ENCODE measurements at regions not wholly inside any gene's neighbourhood (a gene's known extent, or its start where the extent isn't known, plus 50 kb on each side); places are given as distances from the start of the nearest gene placed in this dataset.

- DNase-seq, result no peak
- ATAC-seq (ENCODE audit: low FRiP score), result no peak
- no peaks in the 10 kb centered on the region for H3K4me1 ChIP-seq (ENCODE audit: control insufficient read depth in 1 of 2, insufficient read depth in 2 of 2, low read length in 2 of 2)
- H3K27ac ChIP-seq (ENCODE audit: low read depth in 1 of 2, low read length in 2 of 2), result no peak overlapping the region
- H3K4me3 ChIP-seq (ENCODE audit: low read length in 2 of 2), result no peak overlapping the region
- H3K27me3 ChIP-seq (ENCODE audit: control insufficient read depth in 1 of 2, insufficient read depth in 2 of 2, low read length in 1 of 2), result no peaks in the 10 kb centered on the region
- 70 to 74% methylated on average over 5 of the region's 5 CpGs for WGBS, 2 donors
- intact Hi-C loops (cut with DNase I), result no loop called here
- no peaks in the 10 kb centered on the region for H3K36me3 ChIP-seq (ENCODE audit: control insufficient read depth in 1 of 2, insufficient read depth in 2 of 2, low read length in 1 of 2)
- H3K9me3 ChIP-seq (ENCODE audit: control insufficient read depth, low read length), result no peaks in the 10 kb centered on the region
Measured at GRCh38 chr18:45275367-45276113, 339.7 kb upstream of the SLC14A2 start.

GRCh38 chr18:45276878-45277277 is 338.4 kb upstream of the SLC14A2 start:
- ATAC-seq (ENCODE audit: low FRiP score) (no peak), DNase-seq (no peak)
- Histone ChIP-seq H3K9me3 (ENCODE audit: control insufficient read depth, low read length) (no peaks in the 10 kb centered on the region), H3K4me1 (ENCODE audit: control insufficient read depth in 1 of 2, insufficient read depth in 2 of 2, low read length in 2 of 2) (no peaks in the 10 kb centered on the region), H3K27me3 (ENCODE audit: control insufficient read depth in 1 of 2, insufficient read depth in 2 of 2, low read length in 1 of 2) (no peaks in the 10 kb centered on the region), H3K27ac (ENCODE audit: low read depth in 1 of 2, low read length in 2 of 2) (no peak overlapping the region), H3K4me3 (ENCODE audit: low read length in 2 of 2) (no peak overlapping the region), H3K36me3 (ENCODE audit: control insufficient read depth in 1 of 2, insufficient read depth in 2 of 2, low read length in 1 of 2) (no peaks in the 10 kb centered on the region)
- intact Hi-C loops (cut with DNase I), result no loop called here
- 90% methylated on average over 3 of the region's 3 CpGs for WGBS, 2 donors

GRCh38 chr18:45277908-45278307 is 337.4 kb upstream of the SLC14A2 start:
- no peak for ATAC-seq (ENCODE audit: low FRiP score)
- DNase-seq, result no peak
- no peaks in the 10 kb centered on the region for H3K27me3 ChIP-seq (ENCODE audit: control insufficient read depth in 1 of 2, insufficient read depth in 2 of 2, low read length in 1 of 2)
- intact Hi-C loops (cut with DNase I), result no loop called here
- no peaks in the 10 kb centered on the region for H3K36me3 ChIP-seq (ENCODE audit: control insufficient read depth in 1 of 2, insufficient read depth in 2 of 2, low read length in 1 of 2)
- no peaks in the 10 kb centered on the region for H3K9me3 ChIP-seq (ENCODE audit: control insufficient read depth, low read length)
- H3K4me3 ChIP-seq (ENCODE audit: low read length in 2 of 2), result no peak overlapping the region
- no peaks in the 10 kb centered on the region for H3K4me1 ChIP-seq (ENCODE audit: control insufficient read depth in 1 of 2, insufficient read depth in 2 of 2, low read length in 2 of 2)
- WGBS, 2 donors, result 88 to 91% methylated on average over 4 of the region's 4 CpGs
- H3K27ac ChIP-seq (ENCODE audit: low read depth in 1 of 2, low read length in 2 of 2), result no peak overlapping the region

DNA sequence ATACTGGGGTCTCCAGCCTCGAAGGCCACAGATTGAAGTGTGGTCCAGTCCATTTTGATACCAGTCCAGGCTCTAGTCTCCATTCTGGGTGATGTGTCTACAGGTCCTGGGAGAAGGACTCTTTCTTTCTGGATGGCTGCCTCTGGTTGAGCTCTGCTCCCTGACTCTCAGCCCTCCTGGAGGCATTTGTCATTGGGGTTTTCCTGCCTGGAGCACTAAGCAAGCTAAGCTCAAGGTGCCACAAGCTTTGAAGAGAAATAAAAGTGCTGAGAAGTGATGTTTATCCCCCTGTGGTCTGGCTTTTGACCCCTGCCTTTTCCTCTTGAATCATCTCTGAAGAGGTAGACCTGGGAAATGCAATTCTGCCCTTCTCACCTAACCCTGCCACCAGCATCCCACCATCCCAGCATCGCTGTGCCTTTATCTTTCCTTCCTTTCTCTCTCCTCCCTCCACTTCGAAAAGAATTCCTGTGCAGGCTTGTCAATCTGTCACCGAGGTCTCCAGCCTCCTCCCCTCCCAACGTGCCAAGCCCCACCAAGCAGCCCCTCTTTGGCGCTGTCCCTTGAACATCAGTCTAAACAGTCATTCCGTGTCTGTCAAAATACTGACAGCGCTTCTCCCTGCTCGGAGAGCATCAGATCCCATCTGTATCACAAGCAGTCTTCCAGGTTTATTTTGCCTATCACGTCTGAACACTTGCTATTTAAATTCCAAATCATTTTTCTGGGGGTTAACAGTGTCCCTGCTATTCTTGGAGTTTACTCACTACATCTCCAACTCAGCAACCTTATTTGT is 334.6 kb upstream of the SLC14A2 start:
- DNase-seq (no peak), ATAC-seq (ENCODE audit: low FRiP score) (no peak)
- no peaks in the 10 kb centered on the region for H3K27me3 ChIP-seq (ENCODE audit: control insufficient read depth in 1 of 2, insufficient read depth in 2 of 2, low read length in 1 of 2)
- WGBS, 2 donors, result 57 to 67% methylated on average over 10 of the region's 10 CpGs
- no peaks in the 10 kb centered on the region for H3K4me1 ChIP-seq (ENCODE audit: control insufficient read depth in 1 of 2, insufficient read depth in 2 of 2, low read length in 2 of 2)
- H3K36me3 ChIP-seq (ENCODE audit: control insufficient read depth in 1 of 2, insufficient read depth in 2 of 2, low read length in 1 of 2), result no peaks in the 10 kb centered on the region
- no peaks in the 10 kb centered on the region for H3K9me3 ChIP-seq (ENCODE audit: control insufficient read depth, low read length)
- H3K27ac ChIP-seq (ENCODE audit: low read depth in 1 of 2, low read length in 2 of 2), result no peak overlapping the region
- intact Hi-C loops (cut with DNase I), result no loop called here
- no peak overlapping the region for H3K4me3 ChIP-seq (ENCODE audit: low read length in 2 of 2)

- WGBS, 2 donors, result 86 to 93% methylated on average over 5 of the region's 5 CpGs
Measured at GRCh38 chr18:45282101-45282812, 333.0 kb upstream of the SLC14A2 start.

GRCh38 chr18:45284174-45284573 is 331.1 kb upstream of the SLC14A2 start:
- ATAC-seq (ENCODE audit: low FRiP score) (no peak), DNase-seq (no peak)
- Histone ChIP-seq H3K4me1 (ENCODE audit: control insufficient read depth in 1 of 2, insufficient read depth in 2 of 2, low read length in 2 of 2) (no peaks in the 10 kb centered on the region), H3K4me3 (ENCODE audit: low read length in 2 of 2) (no peak overlapping the region), H3K27ac (ENCODE audit: low read depth in 1 of 2, low read length in 2 of 2) (no peak overlapping the region), H3K27me3 (ENCODE audit: control insufficient read depth in 1 of 2, insufficient read depth in 2 of 2, low read length in 1 of 2) (no peaks in the 10 kb centered on the region), H3K36me3 (ENCODE audit: control insufficient read depth in 1 of 2, insufficient read depth in 2 of 2, low read length in 1 of 2) (no peaks in the 10 kb centered on the region), H3K9me3 (ENCODE audit: control insufficient read depth, low read length) (no peaks in the 10 kb centered on the region)
- intact Hi-C loops (cut with DNase I), result no loop called here
- WGBS, 2 donors, result 89 to 91% methylated on average over 2 of the region's 2 CpGs

More at GRCh38 chr18:45282101-45282812, 333.0 kb upstream of the SLC14A2 start:
- H3K27me3 ChIP-seq (ENCODE audit: control insufficient read depth in 1 of 2, insufficient read depth in 2 of 2, low read length in 1 of 2), result no peaks in the 10 kb centered on the region
- no peaks in the 10 kb centered on the region for H3K4me1 ChIP-seq (ENCODE audit: control insufficient read depth in 1 of 2, insufficient read depth in 2 of 2, low read length in 2 of 2)
- DNase-seq (no peak), ATAC-seq (ENCODE audit: low FRiP score) (no peak)
- no peak overlapping the region for H3K4me3 ChIP-seq (ENCODE audit: low read length in 2 of 2)
- H3K36me3 ChIP-seq (ENCODE audit: control insufficient read depth in 1 of 2, insufficient read depth in 2 of 2, low read length in 1 of 2), result no peaks in the 10 kb centered on the region
- H3K27ac ChIP-seq (ENCODE audit: low read depth in 1 of 2, low read length in 2 of 2), result no peak overlapping the region
- intact Hi-C loops (cut with DNase I), result no loop called here
- H3K9me3 ChIP-seq (ENCODE audit: control insufficient read depth, low read length), result no peaks in the 10 kb centered on the region

- intact Hi-C loops (cut with DNase I), result no loop called here
- H3K9me3 ChIP-seq (ENCODE audit: control insufficient read depth, low read length), result no peaks in the 10 kb centered on the region
- no peaks in the 10 kb centered on the region for H3K27me3 ChIP-seq (ENCODE audit: control insufficient read depth in 1 of 2, insufficient read depth in 2 of 2, low read length in 1 of 2)
- ATAC-seq (ENCODE audit: low FRiP score) (no peak), DNase-seq (no peak)
- H3K4me1 ChIP-seq (ENCODE audit: control insufficient read depth in 1 of 2, insufficient read depth in 2 of 2, low read length in 2 of 2), result no peaks in the 10 kb centered on the region
- no peak overlapping the region for H3K4me3 ChIP-seq (ENCODE audit: low read length in 2 of 2)
- no peak overlapping the region for H3K27ac ChIP-seq (ENCODE audit: low read depth in 1 of 2, low read length in 2 of 2)
- H3K36me3 ChIP-seq (ENCODE audit: control insufficient read depth in 1 of 2, insufficient read depth in 2 of 2, low read length in 1 of 2), result no peaks in the 10 kb centered on the region
Measured at GRCh38 chr18:45284851-45285250, 330.4 kb upstream of the SLC14A2 start.

DNA sequence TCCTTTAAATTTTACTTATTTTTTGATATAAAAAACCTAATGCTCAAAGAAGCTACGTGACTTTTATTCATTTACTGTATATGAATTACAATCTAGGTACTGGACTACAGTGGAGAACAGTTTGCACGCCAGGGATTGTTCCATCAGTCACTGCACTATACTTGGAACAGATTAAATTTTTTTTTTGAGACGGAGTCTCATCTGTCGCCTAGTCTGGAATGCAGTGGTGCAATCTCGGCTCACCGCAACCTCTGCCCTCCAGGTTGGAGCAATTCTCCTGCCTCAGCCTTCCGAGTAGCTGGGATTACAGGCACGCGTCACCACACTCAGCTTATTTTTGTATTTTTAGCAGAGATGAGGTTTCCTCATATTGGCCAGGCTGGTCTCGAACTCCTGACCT is 330.0 kb upstream of the SLC14A2 start:
- no peaks in the 10 kb centered on the region for H3K4me1 ChIP-seq (ENCODE audit: control insufficient read depth in 1 of 2, insufficient read depth in 2 of 2, low read length in 2 of 2)
- no peak for ATAC-seq (ENCODE audit: low FRiP score)
- H3K36me3 ChIP-seq (ENCODE audit: control insufficient read depth in 1 of 2, insufficient read depth in 2 of 2, low read length in 1 of 2), result no peaks in the 10 kb centered on the region
- 84% methylated on average over 10 of the region's 10 CpGs for WGBS, 2 donors
- no peaks in the 10 kb centered on the region for H3K27me3 ChIP-seq (ENCODE audit: control insufficient read depth in 1 of 2, insufficient read depth in 2 of 2, low read length in 1 of 2)
- intact Hi-C loops (cut with DNase I), result no loop called here
- no peaks in the 10 kb centered on the region for H3K9me3 ChIP-seq (ENCODE audit: control insufficient read depth, low read length)
- DNase-seq, result no peak
- H3K4me3 ChIP-seq (ENCODE audit: low read length in 2 of 2), result no peak overlapping the region
- no peak overlapping the region for H3K27ac ChIP-seq (ENCODE audit: low read depth in 1 of 2, low read length in 2 of 2)

All from aorta (tissue), 5 donors.